Endothelial cell (in vitro differentiated cells): ENCODE measurements at regions not wholly inside any gene's neighbourhood (a gene's known extent, or its start where the extent isn't known, plus 50 kb on each side); places are given as distances from the start of the nearest gene placed in this dataset.
"Not testable (repeated sequence)": the region's sequence is repeated elsewhere in the genome, so short reads cannot be mapped to it uniquely, and the experiment has no call there.

ENCODE experiments used
- DNase-seq: peaks from one replicate; pipeline ENCODE4 v3.0.0; 2021; ENCODE audit warnings: low spot score
- H3K27ac Mint-ChIP-seq: one replicate; pipeline ENCODE4 v1.8.0; 2021; ENCODE audit warnings: mixed read lengths, inconsistent platforms; ENCODE audit not compliant: unreplicated experiment
- H3K27me3 Mint-ChIP-seq: one replicate; pipeline ENCODE4 v1.8.0; 2021; ENCODE audit warnings: mild to moderate bottlenecking, moderate library complexity, mixed read lengths, inconsistent platforms; ENCODE audit not compliant: unreplicated experiment
- H3K36me3 Mint-ChIP-seq: one replicate; pipeline ENCODE4 v1.8.0; 2021; ENCODE audit warnings: mild to moderate bottlenecking, low read depth, mixed read lengths, inconsistent platforms; ENCODE audit not compliant: unreplicated experiment
- H3K4me1 Mint-ChIP-seq: one replicate; pipeline ENCODE4 v1.8.0; 2021; ENCODE audit warnings: mild to moderate bottlenecking, mixed read lengths, inconsistent platforms; ENCODE audit not compliant: unreplicated experiment
- H3K4me3 Mint-ChIP-seq: one replicate; pipeline ENCODE4 v1.8.0; 2021; ENCODE audit warnings: mild to moderate bottlenecking, mixed read lengths, inconsistent platforms; ENCODE audit not compliant: unreplicated experiment
- H3K9me3 Mint-ChIP-seq: one replicate; pipeline ENCODE4 v1.8.0; 2021; ENCODE audit warnings: mixed read lengths, inconsistent platforms; ENCODE audit not compliant: unreplicated experiment
- CTCF ChIP-seq: fragments of 200-600 bp; sonication (generic); IDR thresholded peaks from one replicate; pipeline ENCODE4 v1.5.0; 2021; ENCODE audit warnings: antibody characterized with exemption; ENCODE audit not compliant: unreplicated experiment

GRCh38 chr9:85824949-85825348 is 83.2 kb upstream of the AGTPBP1 start:
- not testable (repeated sequence) for H3K9me3 Mint-ChIP-seq, H3K4me1 Mint-ChIP-seq, H3K4me3 Mint-ChIP-seq, H3K27me3 Mint-ChIP-seq, H3K36me3 Mint-ChIP-seq, H3K27ac Mint-ChIP-seq
- TF ChIP-seq CTCF, result peak; percentile 33
- DNase-seq, result peak; percentile 15

GRCh38 chr9:85834591-85834990 is 92.8 kb upstream of the AGTPBP1 start:
- not testable (repeated sequence) for H3K27ac Mint-ChIP-seq, H3K36me3 Mint-ChIP-seq, H3K9me3 Mint-ChIP-seq, H3K4me1 Mint-ChIP-seq, DNase-seq, H3K4me3 Mint-ChIP-seq, H3K27me3 Mint-ChIP-seq

GRCh38 chr9:85843949-85844348 is 97.0 kb upstream of the NAA35 start:
- not testable (repeated sequence) for H3K27me3 Mint-ChIP-seq, H3K36me3 Mint-ChIP-seq, H3K4me1 Mint-ChIP-seq

GRCh38 chr9:85847782-85848181 is 93.2 kb upstream of the NAA35 start:
- DNase-seq, H3K9me3 Mint-ChIP-seq, H3K27ac Mint-ChIP-seq, H3K27me3 Mint-ChIP-seq, H3K4me3 Mint-ChIP-seq, H3K36me3 Mint-ChIP-seq, H3K4me1 Mint-ChIP-seq: not testable (repeated sequence)

More at GRCh38 chr9:85843949-85844348, 97.0 kb upstream of the NAA35 start:
- not testable (repeated sequence) for H3K27ac Mint-ChIP-seq, H3K9me3 Mint-ChIP-seq, DNase-seq, H3K4me3 Mint-ChIP-seq

GRCh38 chr9:85858056-85858750 is 82.7 kb upstream of the NAA35 start:
- Mint-ChIP-seq H3K4me1 (no peaks in the 10 kb centered on the region), H3K9me3 (no peaks in the 10 kb centered on the region), H3K36me3 (peaks cover 4% of the 10 kb centered on the region), H3K4me3 (no peak overlapping the region), H3K27ac (no peak overlapping the region), H3K27me3 (peaks cover 2% of the 10 kb centered on the region)
- TF ChIP-seq CTCF, result no peak
- DNase-seq, result no peak

GRCh38 chr9:85859765-85860164 is 81.2 kb upstream of the NAA35 start:
- Mint-ChIP-seq H3K9me3 (no peaks in the 10 kb centered on the region), H3K4me3 (no peak overlapping the region), H3K27me3 (peaks cover 2% of the 10 kb centered on the region), H3K4me1 (peaks cover 2% of the 10 kb centered on the region), H3K36me3 (no peaks in the 10 kb centered on the region), H3K27ac (no peak overlapping the region)
- TF ChIP-seq CTCF, result no peak
- DNase-seq, result no peak

- H3K36me3 Mint-ChIP-seq, H3K9me3 Mint-ChIP-seq, H3K4me3 Mint-ChIP-seq, H3K4me1 Mint-ChIP-seq, DNase-seq, H3K27ac Mint-ChIP-seq, H3K27me3 Mint-ChIP-seq: not testable (repeated sequence)
Observed at GRCh38 chr9:85861882-85862281, 79.1 kb upstream of the NAA35 start.
